H1 (cell line): ENCODE measurements at regions not wholly inside any gene's neighbourhood (a gene's known extent, or its start where the extent isn't known, plus 50 kb on each side); places are given as distances from the start of the nearest gene placed in this dataset.
A peak's percentile ranks its signal among the peaks of the same experiment; 100 is the strongest.

Source experiments
- CTCF ChIA-PET: fragments of 300-600 bp; sonication (Branson Sonifier 250); formaldehyde crosslinking; loops from one replicate; lab custom pipeline; 2021; ENCODE audit not compliant: partially characterized antibody; lab: Charles Lee
- POLR2A ChIA-PET: fragments of 300-600 bp; sonication (Branson Sonifier 250); formaldehyde crosslinking; loops from one replicate; lab custom pipeline; 2021; ENCODE audit warnings: inconsistent platforms; ENCODE audit not compliant: partially characterized antibody; lab: Charles Lee
- DNase-seq, 2 experiments: peaks; one replicate each; pipeline versions ENCODE4 v3.0.0 to v3.0.0-alpha.2; 2010 to 2022; ENCODE audit warnings: low spot score in 2 of 2, low read depth in 1 of 2, mixed read lengths in 1 of 2
- FAIRE-seq: peaks from 2 replicates; lab custom pipeline; 2011; peaks lifted over from hg19 to GRCh38; lab: Jason Lieb, UNC
- H2AFZ ChIP-seq: 2 replicates; pipeline ENCODE4 v1.8.1; 2012; ENCODE audit warnings: low read length, inconsistent platforms
- H2AK5ac ChIP-seq: 2 replicates; pipeline ENCODE4 v1.6.1; 2013; ENCODE audit warnings: low read depth, low read length
- H2BK120ac ChIP-seq: replicated peaks from 2 replicates; pipeline ENCODE3; 2013; ENCODE audit warnings: low read depth, low read length, inconsistent platforms
- H2BK12ac ChIP-seq: 2 replicates; pipeline ENCODE4 v1.6.1; 2013; ENCODE audit warnings: low read depth, low read length
- H2BK15ac ChIP-seq: 2 replicates; pipeline ENCODE4 v1.6.1; 2013; ENCODE audit warnings: low read length
- H2BK20ac ChIP-seq: 2 replicates; pipeline ENCODE4 v1.6.1; 2013; ENCODE audit warnings: low read length
- H2BK5ac ChIP-seq: 2 replicates; pipeline ENCODE4 v1.6.1; 2013; ENCODE audit warnings: low read depth, low read length
- H3K14ac ChIP-seq: 2 replicates; pipeline ENCODE4 v1.6.1; 2013; ENCODE audit warnings: inconsistent platforms; ENCODE audit not compliant: insufficient read length
- H3K18ac ChIP-seq: 2 replicates; pipeline ENCODE4 v1.6.1; 2013; ENCODE audit warnings: low read length; ENCODE audit errors: extremely low read depth
- H3K23ac ChIP-seq: 2 replicates; pipeline ENCODE4 v1.6.1; 2013; ENCODE audit warnings: inconsistent platforms; ENCODE audit not compliant: insufficient read length
- H3K23me2 ChIP-seq: 2 replicates; pipeline ENCODE4 v1.6.1; 2013; ENCODE audit warnings: low read depth, low read length
- H3K27ac ChIP-seq: 2 replicates; pipeline ENCODE4 v1.6.1; 2011; ENCODE audit warnings: low read depth, low read length, inconsistent platforms
- H3K27me3 ChIP-seq, 4 experiments: replicated peaks in 1 of 4; 1 replicate in 1 of 4; 2 replicates in 3 of 4; pipeline versions ENCODE4 v1.6.1 to v1.8.1; 2011 to 2013; ENCODE audit warnings: low read length in 3 of 4, mild to moderate bottlenecking in 3 of 4, inconsistent platforms in 2 of 4, mixed read lengths in 2 of 4, moderate library complexity in 1 of 4; ENCODE audit not compliant: control insufficient read depth in 3 of 4, insufficient read depth in 3 of 4; ENCODE audit errors: extremely low read depth in 1 of 4
- H3K36me3 ChIP-seq, 4 experiments: 2 replicates each; pipeline versions ENCODE4 v1.6.1 to v1.8.1; 2011 to 2013; ENCODE audit warnings: mild to moderate bottlenecking in 4 of 4, low read length in 3 of 4, moderate library complexity in 2 of 4, control low read depth in 1 of 4, inconsistent platforms in 1 of 4; ENCODE audit not compliant: insufficient read depth in 4 of 4, control insufficient read depth in 2 of 4
- H3K4ac ChIP-seq: replicated peaks from 2 replicates; pipeline ENCODE3; 2013; ENCODE audit warnings: low read length, low read depth, mixed read lengths, inconsistent platforms; ENCODE audit not compliant: insufficient read length
- H3K4me1 ChIP-seq, 4 experiments: replicated peaks in 1 of 4; 1 replicate in 1 of 4; 2 replicates in 3 of 4; pipeline versions ENCODE4 v1.6.1 to v1.8.1; 2011 to 2013; ENCODE audit warnings: low read length in 3 of 4, inconsistent platforms in 2 of 4, mixed read lengths in 1 of 4; ENCODE audit not compliant: insufficient read depth in 4 of 4, control insufficient read depth in 3 of 4
- H3K4me2 ChIP-seq, 2 experiments: 2 replicates each; pipeline versions ENCODE4 v1.6.1 to v1.8.1; 2011 to 2013; ENCODE audit warnings: low read depth in 2 of 2, low read length in 2 of 2, control low read depth in 1 of 2, inconsistent platforms in 1 of 2, mild to moderate bottlenecking in 1 of 2; ENCODE audit not compliant: insufficient read depth in 1 of 2
- H3K4me3 ChIP-seq, 4 experiments: fragments of 200-600, 300-600 bp in 1 of 4; sonication (generic), shearing (Covaris generic), sonication (Bioruptor Twin) in 1 of 4; 2 replicates each; pipeline versions ENCODE4 v1.5.1 to v1.8.1; 2011 to 2016; ENCODE audit warnings: low read length in 4 of 4, low read depth in 3 of 4, control low read depth in 2 of 4, inconsistent platforms in 2 of 4, mild to moderate bottlenecking in 2 of 4, mixed read lengths in 1 of 4, moderate library complexity in 1 of 4; ENCODE audit not compliant: insufficient read depth in 2 of 4; ENCODE audit errors: extremely low read depth in 1 of 4
- H3K56ac ChIP-seq: replicated peaks from 2 replicates; pipeline ENCODE3; 2013; ENCODE audit warnings: low read depth, mild to moderate bottlenecking, mixed read lengths, low read length, inconsistent platforms; ENCODE audit not compliant: insufficient read length
- H3K79me1 ChIP-seq: 2 replicates; pipeline ENCODE4 v1.6.1; 2013; ENCODE audit warnings: low read depth, low read length, control low read depth
- H3K79me2 ChIP-seq, 2 experiments: 2 replicates each; pipeline versions ENCODE4 v1.6.1 to v1.8.1; 2012 to 2013; ENCODE audit warnings: low read length in 2 of 2, mild to moderate bottlenecking in 2 of 2, inconsistent platforms in 1 of 2; ENCODE audit not compliant: insufficient read depth in 2 of 2, control insufficient read depth in 1 of 2
- H3K9ac ChIP-seq, 4 experiments: replicated peaks in 1 of 4; 1 replicate in 1 of 4; 2 replicates in 3 of 4; pipeline versions ENCODE4 v1.6.1 to v1.8.1; 2011 to 2013; ENCODE audit warnings: low read depth in 3 of 4, low read length in 3 of 4, control low read depth in 2 of 4, mild to moderate bottlenecking in 2 of 4, moderate library complexity in 2 of 4, inconsistent platforms in 1 of 4; ENCODE audit errors: extremely low read depth in 1 of 4
- H3K9me3 ChIP-seq, 2 experiments: 2 replicates each; pipeline versions ENCODE4 v1.6.1 to v1.8.1; 2012 to 2013; ENCODE audit warnings: mild to moderate bottlenecking in 2 of 2, moderate library complexity in 2 of 2, control low read depth in 1 of 2, inconsistent platforms in 1 of 2, low read depth in 1 of 2, low read length in 1 of 2, mixed read lengths in 1 of 2; ENCODE audit not compliant: insufficient read depth in 2 of 2
- H4K20me1 ChIP-seq, 2 experiments: replicated peaks in 1 of 2; 2 replicates each; pipeline versions ENCODE3 to v1.8.1; 2011 to 2013; ENCODE audit warnings: inconsistent platforms in 2 of 2, low read length in 2 of 2, mild to moderate bottlenecking in 1 of 2; ENCODE audit not compliant: insufficient read depth in 2 of 2, control insufficient read depth in 1 of 2
- H4K5ac ChIP-seq: 2 replicates; pipeline ENCODE4 v1.6.1; 2013; ENCODE audit warnings: low read length, low read depth, mixed read lengths, inconsistent platforms; ENCODE audit not compliant: insufficient read length
- H4K8ac ChIP-seq: 2 replicates; pipeline ENCODE4 v1.8.0; 2013; ENCODE audit warnings: mild to moderate bottlenecking, moderate library complexity, low read length, inconsistent platforms; ENCODE audit not compliant: insufficient read depth; ENCODE audit errors: extremely low read depth
- H4K91ac ChIP-seq: replicated peaks from 2 replicates; pipeline ENCODE3; 2013; ENCODE audit warnings: low read length, mixed read lengths, inconsistent platforms; ENCODE audit not compliant: insufficient read length
- BCL11A ChIP-seq, 2 experiments: IDR thresholded peaks; one replicate each; pipeline ENCODE4 v1.6.1; 2011; ENCODE audit warnings: low read depth in 2 of 2, low read length in 2 of 2, mild to moderate bottlenecking in 2 of 2
- CTBP2 ChIP-seq: IDR thresholded peaks from 2 replicates; pipeline ENCODE4 v1.7.0; 2011; ENCODE audit warnings: borderline replicate concordance, mild to moderate bottlenecking, moderate library complexity, mixed read lengths, low read length; ENCODE audit not compliant: insufficient read depth, insufficient read length
- GABPA ChIP-seq: IDR thresholded peaks from 2 replicates; pipeline ENCODE4 v1.6.1; 2011; ENCODE audit warnings: mild to moderate bottlenecking, low read length, moderate library complexity, borderline replicate concordance; ENCODE audit not compliant: insufficient read depth
- HDAC2 ChIP-seq, 2 experiments: fragments of 300-600 bp in 1 of 2; sonication (generic) in 1 of 2; IDR thresholded peaks; 2 replicates each; pipeline ENCODE4 v1.6.1; 2011 to 2012; ENCODE audit warnings: low read depth in 2 of 2, low read length in 2 of 2, mild to moderate bottlenecking in 2 of 2, moderate library complexity in 2 of 2, borderline replicate concordance in 1 of 2, inconsistent platforms in 1 of 2
- MAFK ChIP-seq: IDR thresholded peaks from 2 replicates; pipeline ENCODE4 v1.6.1; 2012; ENCODE audit warnings: low read depth, mild to moderate bottlenecking, improper control_type of control experiment, low read length
- RXRA ChIP-seq: IDR thresholded peaks from 2 replicates; pipeline ENCODE4 v1.6.1; 2011; ENCODE audit warnings: low read depth, mild to moderate bottlenecking, low read length, moderate library complexity; ENCODE audit not compliant: insufficient read depth
- SIRT6 ChIP-seq: IDR thresholded peaks from one replicate; pipeline ENCODE4 v1.7.1; 2012; ENCODE audit warnings: low read length, inconsistent platforms
- TEAD4 ChIP-seq: IDR thresholded peaks from 2 replicates; pipeline ENCODE4 v1.6.1; 2012; ENCODE audit warnings: low read depth, low read length, inconsistent platforms, mixed read lengths
- WGBS, 2 experiments: shearing (Covaris generic) in 1 of 2; methylation state at CpG; one replicate each; pipeline versions ENCODE4 v1.1.6 to v1.1.7; 2013 to 2015; ENCODE audit warnings: low lambda C conversion rate in 2 of 2, mixed read lengths in 2 of 2, inconsistent platforms in 1 of 2, low coverage in 1 of 2, missing lambda C conversion rate in 1 of 2; ENCODE audit not compliant: insufficient replicate concordance in 2 of 2, insufficient coverage in 1 of 2, insufficient read length in 1 of 2; ENCODE audit errors: extremely low coverage in 1 of 2, missing lambda C conversion rate in 1 of 2; 5-methylcytosine and 5-hydroxymethylcytosine counted together
- TF ChIP-seq, protein P1 (sequence below), 3 experiments: IDR thresholded peaks; 1 replicate in 2 of 3; 2 replicates in 1 of 3; pipeline versions ENCODE4 v1.5.1 to v1.6.1; 2011; ENCODE audit warnings: low read length in 3 of 3, mild to moderate bottlenecking in 3 of 3, inconsistent platforms in 2 of 3, low read depth in 1 of 3, moderate library complexity in 1 of 3; ENCODE audit not compliant: insufficient read depth in 1 of 3; ENCODE audit errors: control extremely low read depth in 1 of 3

DNA sequence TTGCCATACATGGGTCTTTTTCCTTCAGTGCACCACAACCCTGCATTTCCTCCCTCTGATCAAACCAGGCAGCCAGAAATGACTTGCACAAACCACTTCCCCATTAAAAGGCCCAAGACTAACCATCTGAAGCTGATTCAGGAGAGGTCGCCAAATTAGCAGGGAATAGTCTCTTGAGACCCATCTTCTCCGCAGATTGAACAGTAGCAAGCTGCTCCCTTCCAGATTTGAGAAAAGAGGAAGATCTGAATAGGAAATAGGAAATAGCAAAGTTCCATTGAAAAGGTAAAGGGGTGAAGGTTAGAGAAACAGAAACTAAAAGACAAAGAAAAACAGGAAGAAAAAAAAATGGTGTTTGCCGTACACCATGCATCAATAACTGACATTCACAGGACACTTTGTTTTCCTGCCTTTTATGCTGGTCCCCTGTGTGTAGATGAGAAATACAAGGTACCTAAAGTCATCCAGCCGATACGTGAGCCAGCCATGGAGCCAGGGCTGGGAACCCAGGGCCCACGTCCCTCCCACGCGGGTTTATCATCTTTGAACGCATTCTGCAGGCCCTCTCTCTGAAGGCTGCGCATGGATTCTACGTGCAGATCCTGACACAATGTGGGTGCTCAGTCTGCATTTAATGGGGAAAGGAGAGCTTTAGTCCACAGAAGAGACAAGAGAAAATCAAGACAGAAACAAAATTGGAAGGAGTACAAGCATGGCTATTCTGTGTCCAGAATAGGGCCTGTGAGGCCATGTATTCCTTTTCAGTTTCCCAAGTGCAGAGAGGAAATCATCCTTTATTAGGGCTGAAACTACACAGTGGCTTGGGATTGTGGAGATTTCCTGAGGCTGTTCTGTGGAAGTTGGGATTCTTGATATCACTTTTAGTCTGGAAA lies 268.4 kb upstream of the NPVF start:
- Histone ChIP-seq H4K20me1 (no peaks in the 10 kb centered on the region), H3K4me2 (no peak overlapping the region), H3K23ac (no peak overlapping the region), H4K8ac (peak overlapping the region; percentile 38; the same call in 1 of the 2 replicates), H3K18ac (no peak overlapping the region), H2BK12ac (no peak overlapping the region), H3K56ac (no peak overlapping the region), H3K79me2 (no peaks in the 10 kb centered on the region), H3K14ac (no peak overlapping the region), H3K23me2 (no peaks in the 10 kb centered on the region), H4K5ac (no peak overlapping the region), H3K4ac (no peak overlapping the region), H2AK5ac (no peak overlapping the region), H3K36me3 (no peaks in the 10 kb centered on the region), H3K27ac (no peak overlapping the region), H2BK5ac (no peak overlapping the region), H2BK120ac (no peak overlapping the region), H2AFZ (0 out of 2 replicates have a peak overlapping the region, but pooled peaks have one; percentile 13), H3K79me1 (no peaks in the 10 kb centered on the region), H4K91ac (no peak overlapping the region), H3K9me3 (no peaks in the 10 kb centered on the region), H3K27me3 (no peaks in the 10 kb centered on the region), H3K4me3 (no peak overlapping the region), H3K9ac (no peak overlapping the region), H2BK15ac (no peak overlapping the region), H2BK20ac (no peak overlapping the region), H3K4me1 (no peaks in the 10 kb centered on the region)
- 97% methylated on average over 11 of the region's 11 CpGs; no CpG with 5 or more reads in 1 of the 2 experiments for WGBS, 2 experiments
- POLR2A ChIA-PET: no interaction called here
- FAIRE-seq: no peak
- no peak for DNase-seq
- CTCF ChIA-PET: interaction anchor here (1.1 kb wide), 1 partner anchor 107 kb away, joined by 3 read pairs; no protein-coding TSS in a partner anchor
- no peak for TF ChIP-seq SIRT6
- no peak for TF ChIP-seq BCL11A (IDR thresholded peaks at IDR 0.05; ENCODE audit: low read depth in 2 of 2, low read length in 2 of 2)
- no peak for TF ChIP-seq CTBP2
- no peak for TF ChIP-seq MAFK
- TF ChIP-seq RXRA: no peak
- TF ChIP-seq HDAC2 (IDR thresholded peaks at IDR 0.05; ENCODE audit: borderline replicate concordance in 1 of 2, low read depth in 2 of 2, low read length in 2 of 2): no peak
- TF ChIP-seq, protein P1, sequence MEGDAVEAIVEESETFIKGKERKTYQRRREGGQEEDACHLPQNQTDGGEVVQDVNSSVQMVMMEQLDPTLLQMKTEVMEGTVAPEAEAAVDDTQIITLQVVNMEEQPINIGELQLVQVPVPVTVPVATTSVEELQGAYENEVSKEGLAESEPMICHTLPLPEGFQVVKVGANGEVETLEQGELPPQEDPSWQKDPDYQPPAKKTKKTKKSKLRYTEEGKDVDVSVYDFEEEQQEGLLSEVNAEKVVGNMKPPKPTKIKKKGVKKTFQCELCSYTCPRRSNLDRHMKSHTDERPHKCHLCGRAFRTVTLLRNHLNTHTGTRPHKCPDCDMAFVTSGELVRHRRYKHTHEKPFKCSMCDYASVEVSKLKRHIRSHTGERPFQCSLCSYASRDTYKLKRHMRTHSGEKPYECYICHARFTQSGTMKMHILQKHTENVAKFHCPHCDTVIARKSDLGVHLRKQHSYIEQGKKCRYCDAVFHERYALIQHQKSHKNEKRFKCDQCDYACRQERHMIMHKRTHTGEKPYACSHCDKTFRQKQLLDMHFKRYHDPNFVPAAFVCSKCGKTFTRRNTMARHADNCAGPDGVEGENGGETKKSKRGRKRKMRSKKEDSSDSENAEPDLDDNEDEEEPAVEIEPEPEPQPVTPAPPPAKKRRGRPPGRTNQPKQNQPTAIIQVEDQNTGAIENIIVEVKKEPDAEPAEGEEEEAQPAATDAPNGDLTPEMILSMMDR (IDR thresholded peaks at IDR 0.05; ENCODE audit: control extremely low read depth in 1 of 3, insufficient read depth in 1 of 3, low read depth in 1 of 3, low read length in 3 of 3): no peak
- TF ChIP-seq TEAD4: no peak
- TF ChIP-seq GABPA: no peak
